ENCODE measurements at regions not wholly inside any gene's neighbourhood (a gene's known extent, or its start where the extent isn't known, plus 50 kb on each side); places are given as distances from the start of the nearest gene placed in this dataset.

GRCh38 chr9:78678877-78679276 is 382.0 kb downstream of the PSAT1 start:
- no peak for TF ChIP-seq EZH2phosphoT487 (IDR thresholded peaks at IDR 0.05; ENCODE audit: insufficient read depth, low read depth)
- no peak for TF ChIP-seq EZH2 (IDR thresholded peaks at IDR 0.05; ENCODE audit: insufficient read depth, poor library complexity, severe bottlenecking)

Data from GM23248 (cell line).